K562 (cell line): ENCODE measurements at regions not wholly inside any gene's neighbourhood (a gene's known extent, or its start where the extent isn't known, plus 50 kb on each side); places are given as distances from the start of the nearest gene placed in this dataset.
A peak's percentile ranks its signal among the peaks of the same experiment; 100 is the strongest.

Experiments
- DDX20 ChIP-seq: fragments of 450-650 bp; IDR thresholded peaks from 2 replicates; pipeline ENCODE4 v1.6.1; 2016; ENCODE audit warnings: missing genetic modification characterization, low read depth, mild to moderate bottlenecking, missing compliant biosample characterization, moderate library complexity
- ELK3 ChIP-seq: fragments of 450-650 bp; formaldehyde crosslinking; IDR thresholded peaks from 2 replicates; pipeline ENCODE4 v1.4.0; 2020; ENCODE audit warnings: mild to moderate bottlenecking
- FOXA1 ChIP-seq: fragments of 450-650 bp; IDR thresholded peaks from 2 replicates; pipeline ENCODE4 v1.6.1; 2016; ENCODE audit warnings: mild to moderate bottlenecking, borderline replicate concordance
- MTA3 ChIP-seq: fragments of 450-650 bp; formaldehyde crosslinking; IDR thresholded peaks from 2 replicates; pipeline ENCODE4 v1.6.1; 2017; ENCODE audit warnings: mild to moderate bottlenecking, borderline replicate concordance
- PHB ChIP-seq: fragments of 250-450 bp; sonication (Bioruptor Pico); IDR thresholded peaks from 2 replicates; pipeline ENCODE4 v1.5.0; 2021
- POLR2H ChIP-seq: IDR thresholded peaks from 2 replicates; pipeline ENCODE4 v1.6.1; 2016; ENCODE audit warnings: missing genetic modification characterization, low read depth, mild to moderate bottlenecking, control low read depth, missing compliant biosample characterization, moderate library complexity
- PRMT5 ChIP-seq: sonication (generic); formaldehyde crosslinking; IDR thresholded peaks from 2 replicates; pipeline ENCODE4 v1.5.0; 2020; ENCODE audit warnings: missing genetic modification reagents
- SAFB ChIP-seq: fragments of 200-400 bp; formaldehyde crosslinking; IDR thresholded peaks from 2 replicates; pipeline ENCODE4 v1.6.1; 2017; ENCODE audit warnings: low read depth, low read length, borderline replicate concordance
- UBTF ChIP-seq, 2 experiments: IDR thresholded peaks; 2 replicates each; pipeline ENCODE4 v1.6.1; 2012; ENCODE audit warnings: improper control_type of control experiment in 2 of 2, low read depth in 2 of 2, low read length in 2 of 2, borderline replicate concordance in 1 of 2
- ZNF140 ChIP-seq: fragments of 250-450 bp; sonication (Bioruptor Pico); IDR thresholded peaks from 2 replicates; pipeline ENCODE4 v1.8.0; 2021; ENCODE audit warnings: moderate library complexity, mild to moderate bottlenecking, inconsistent platforms
- ZNF274 ChIP-seq: IDR thresholded peaks from 2 replicates; pipeline ENCODE4 v1.6.1; 2011; ENCODE audit warnings: low read depth, mild to moderate bottlenecking, low read length, moderate library complexity, borderline replicate concordance
- ZNF408 ChIP-seq: fragments of 250-450 bp; sonication (Bioruptor Pico); IDR thresholded peaks from 2 replicates; pipeline ENCODE4 v1.4.0; 2020; ENCODE audit warnings: low read depth, mild to moderate bottlenecking, moderate library complexity
- ZNF583 ChIP-seq: fragments of 250-450 bp; sonication (Bioruptor Pico); IDR thresholded peaks from 2 replicates; pipeline ENCODE4 v1.4.0; 2020
- TF ChIP-seq, protein P1 (sequence below): sonication (generic); IDR thresholded peaks from 2 replicates; pipeline ENCODE4 v1.6.1; 2016
- TF ChIP-seq, protein P2 (sequence below): fragments of 250-450 bp; sonication (Bioruptor Pico); IDR thresholded peaks from 2 replicates; pipeline ENCODE4 v1.8.0; 2022; ENCODE audit warnings: moderate library complexity, mild to moderate bottlenecking, inconsistent platforms
- TF ChIP-seq, protein P3 (sequence below): sonication (generic); formaldehyde crosslinking; IDR thresholded peaks from 2 replicates; pipeline ENCODE4 v1.8.0; 2023; ENCODE audit warnings: missing genetic modification reagents, mild to moderate bottlenecking, borderline replicate concordance

DNA sequence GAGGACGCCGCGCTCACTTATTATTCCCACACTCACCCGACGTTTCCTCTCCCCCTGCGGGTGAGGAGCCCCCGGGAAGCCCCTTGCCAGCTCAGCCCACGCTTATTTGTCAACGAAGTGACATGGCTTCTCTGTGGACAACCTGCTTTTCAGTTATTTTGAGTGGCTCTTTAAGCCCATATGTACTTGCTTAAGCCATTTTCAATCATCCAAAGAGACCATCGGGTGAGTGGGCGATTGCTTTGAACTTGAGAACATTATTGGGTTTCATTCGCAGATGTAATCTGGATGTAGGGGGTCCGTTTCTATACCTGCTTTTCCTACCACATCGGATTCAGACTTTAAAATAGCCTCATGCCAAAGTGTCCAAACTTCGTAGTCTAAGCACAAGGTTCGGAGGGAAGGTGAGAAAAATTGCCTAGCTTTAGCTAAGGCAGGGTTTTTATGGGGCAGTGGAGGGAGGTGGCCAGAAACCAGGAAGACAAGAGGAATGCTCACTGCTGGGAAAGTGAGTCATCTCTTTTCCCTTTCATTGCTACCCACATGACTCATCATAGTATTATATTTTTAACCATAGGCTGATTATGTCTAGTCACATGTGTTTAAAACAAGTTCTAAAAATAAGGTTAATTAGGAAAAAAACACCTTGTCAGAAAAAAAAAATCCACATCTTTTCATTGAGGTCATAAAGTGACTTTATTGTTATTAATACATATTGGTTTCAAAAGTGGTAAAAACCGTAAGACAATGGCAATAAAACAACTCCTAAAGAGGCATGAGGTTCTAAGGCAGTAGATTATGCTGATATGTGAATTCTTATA, 773.1 kb upstream of the NR2F2 start (continued):
- TF ChIP-seq ZNF140 (CRISPR knock-in tag) (peak; percentile 18; the same call in 1 of the 2 replicates), DDX20 (tag) (peak; percentile 68), FOXA1 (no peak), PHB (CRISPR knock-in tag) (no peak), ZNF274 (no peak), ZNF583 (0 out of 2 replicates have a peak, but pooled peaks have one; percentile 72), SAFB (no peak), ELK3 (no peak), POLR2H (tag) (no peak), MTA3 (peak; percentile 44; the same call in 1 of the 2 replicates), UBTF (IDR thresholded peaks at IDR 0.05; ENCODE audit: borderline replicate concordance in 1 of 2, low read depth in 2 of 2, low read length in 2 of 2) (no peak), PRMT5 (CRISPR knock-in tag) (no peak), ZNF408 (CRISPR knock-in tag) (no peak)
- TF ChIP-seq, protein P1, sequence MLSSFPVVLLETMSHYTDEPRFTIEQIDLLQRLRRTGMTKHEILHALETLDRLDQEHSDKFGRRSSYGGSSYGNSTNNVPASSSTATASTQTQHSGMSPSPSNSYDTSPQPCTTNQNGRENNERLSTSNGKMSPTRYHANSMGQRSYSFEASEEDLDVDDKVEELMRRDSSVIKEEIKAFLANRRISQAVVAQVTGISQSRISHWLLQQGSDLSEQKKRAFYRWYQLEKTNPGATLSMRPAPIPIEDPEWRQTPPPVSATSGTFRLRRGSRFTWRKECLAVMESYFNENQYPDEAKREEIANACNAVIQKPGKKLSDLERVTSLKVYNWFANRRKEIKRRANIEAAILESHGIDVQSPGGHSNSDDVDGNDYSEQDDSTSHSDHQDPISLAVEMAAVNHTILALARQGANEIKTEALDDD: peak; percentile 72
- TF ChIP-seq, protein P2, sequence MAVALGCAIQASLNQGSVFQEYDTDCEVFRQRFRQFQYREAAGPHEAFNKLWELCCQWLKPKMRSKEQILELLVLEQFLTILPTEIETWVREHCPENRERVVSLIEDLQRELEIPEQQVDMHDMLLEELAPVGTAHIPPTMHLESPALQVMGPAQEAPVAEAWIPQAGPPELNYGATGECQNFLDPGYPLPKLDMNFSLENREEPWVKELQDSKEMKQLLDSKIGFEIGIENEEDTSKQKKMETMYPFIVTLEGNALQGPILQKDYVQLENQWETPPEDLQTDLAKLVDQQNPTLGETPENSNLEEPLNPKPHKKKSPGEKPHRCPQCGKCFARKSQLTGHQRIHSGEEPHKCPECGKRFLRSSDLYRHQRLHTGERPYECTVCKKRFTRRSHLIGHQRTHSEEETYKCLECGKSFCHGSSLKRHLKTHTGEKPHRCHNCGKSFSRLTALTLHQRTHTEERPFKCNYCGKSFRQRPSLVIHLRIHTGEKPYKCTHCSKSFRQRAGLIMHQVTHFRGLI (CRISPR knock-in tag): peak; percentile 10; the same call in 1 of the 2 replicates
- TF ChIP-seq, protein P3, sequence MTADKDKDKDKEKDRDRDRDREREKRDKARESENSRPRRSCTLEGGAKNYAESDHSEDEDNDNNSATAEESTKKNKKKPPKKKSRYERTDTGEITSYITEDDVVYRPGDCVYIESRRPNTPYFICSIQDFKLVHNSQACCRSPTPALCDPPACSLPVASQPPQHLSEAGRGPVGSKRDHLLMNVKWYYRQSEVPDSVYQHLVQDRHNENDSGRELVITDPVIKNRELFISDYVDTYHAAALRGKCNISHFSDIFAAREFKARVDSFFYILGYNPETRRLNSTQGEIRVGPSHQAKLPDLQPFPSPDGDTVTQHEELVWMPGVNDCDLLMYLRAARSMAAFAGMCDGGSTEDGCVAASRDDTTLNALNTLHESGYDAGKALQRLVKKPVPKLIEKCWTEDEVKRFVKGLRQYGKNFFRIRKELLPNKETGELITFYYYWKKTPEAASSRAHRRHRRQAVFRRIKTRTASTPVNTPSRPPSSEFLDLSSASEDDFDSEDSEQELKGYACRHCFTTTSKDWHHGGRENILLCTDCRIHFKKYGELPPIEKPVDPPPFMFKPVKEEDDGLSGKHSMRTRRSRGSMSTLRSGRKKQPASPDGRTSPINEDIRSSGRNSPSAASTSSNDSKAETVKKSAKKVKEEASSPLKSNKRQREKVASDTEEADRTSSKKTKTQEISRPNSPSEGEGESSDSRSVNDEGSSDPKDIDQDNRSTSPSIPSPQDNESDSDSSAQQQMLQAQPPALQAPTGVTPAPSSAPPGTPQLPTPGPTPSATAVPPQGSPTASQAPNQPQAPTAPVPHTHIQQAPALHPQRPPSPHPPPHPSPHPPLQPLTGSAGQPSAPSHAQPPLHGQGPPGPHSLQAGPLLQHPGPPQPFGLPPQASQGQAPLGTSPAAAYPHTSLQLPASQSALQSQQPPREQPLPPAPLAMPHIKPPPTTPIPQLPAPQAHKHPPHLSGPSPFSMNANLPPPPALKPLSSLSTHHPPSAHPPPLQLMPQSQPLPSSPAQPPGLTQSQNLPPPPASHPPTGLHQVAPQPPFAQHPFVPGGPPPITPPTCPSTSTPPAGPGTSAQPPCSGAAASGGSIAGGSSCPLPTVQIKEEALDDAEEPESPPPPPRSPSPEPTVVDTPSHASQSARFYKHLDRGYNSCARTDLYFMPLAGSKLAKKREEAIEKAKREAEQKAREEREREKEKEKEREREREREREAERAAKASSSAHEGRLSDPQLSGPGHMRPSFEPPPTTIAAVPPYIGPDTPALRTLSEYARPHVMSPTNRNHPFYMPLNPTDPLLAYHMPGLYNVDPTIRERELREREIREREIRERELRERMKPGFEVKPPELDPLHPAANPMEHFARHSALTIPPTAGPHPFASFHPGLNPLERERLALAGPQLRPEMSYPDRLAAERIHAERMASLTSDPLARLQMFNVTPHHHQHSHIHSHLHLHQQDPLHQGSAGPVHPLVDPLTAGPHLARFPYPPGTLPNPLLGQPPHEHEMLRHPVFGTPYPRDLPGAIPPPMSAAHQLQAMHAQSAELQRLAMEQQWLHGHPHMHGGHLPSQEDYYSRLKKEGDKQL (CRISPR knock-in tag): no peak
